ENCODE measurements at regions not wholly inside any gene's neighbourhood (a gene's known extent, or its start where the extent isn't known, plus 50 kb on each side); places are given as distances from the start of the nearest gene placed in this dataset.

DNA sequence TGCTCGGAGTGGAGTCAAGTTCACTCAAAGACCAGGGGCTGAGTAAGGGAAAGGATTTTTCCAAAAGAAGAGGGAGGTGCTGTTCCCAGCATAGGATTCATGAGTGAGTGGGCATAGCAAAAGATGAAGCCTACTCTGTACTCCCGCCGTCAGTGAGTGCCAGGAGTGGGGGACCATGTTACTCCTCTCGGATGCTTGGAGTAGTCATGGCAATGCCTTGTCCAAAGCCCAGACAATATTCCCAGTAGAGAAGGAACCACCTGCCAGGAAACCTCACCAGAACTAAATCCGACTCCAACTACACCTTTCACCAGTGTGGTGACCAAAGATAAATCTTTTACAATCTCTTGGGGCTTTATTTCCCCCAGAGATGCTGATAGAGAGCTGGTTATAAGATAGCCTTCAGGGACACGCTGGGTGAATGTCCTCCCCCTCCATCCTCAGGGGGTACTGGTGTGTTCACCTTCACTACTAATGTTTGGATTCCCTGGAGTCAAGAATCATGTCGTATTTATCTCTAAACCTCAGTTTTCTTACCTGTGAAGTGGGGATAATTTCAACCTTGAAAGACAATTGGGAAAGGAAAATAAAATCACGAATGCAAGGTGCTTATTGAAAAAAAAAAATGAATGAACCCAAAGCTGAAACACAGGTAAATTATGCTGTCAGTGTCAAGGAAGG is 165.2 kb downstream of the NSG2 start:
- Mint-ChIP-seq H3K27me3 (peaks cover 8% of the 10 kb centered on the region), H3K36me3 (no peaks in the 10 kb centered on the region), H3K9me3 (no peaks in the 10 kb centered on the region), H3K4me3 (no peak overlapping the region), H3K4me1 (no peaks in the 10 kb centered on the region), H3K27ac (no peak overlapping the region)
- no peak for DNase-seq

DNA sequence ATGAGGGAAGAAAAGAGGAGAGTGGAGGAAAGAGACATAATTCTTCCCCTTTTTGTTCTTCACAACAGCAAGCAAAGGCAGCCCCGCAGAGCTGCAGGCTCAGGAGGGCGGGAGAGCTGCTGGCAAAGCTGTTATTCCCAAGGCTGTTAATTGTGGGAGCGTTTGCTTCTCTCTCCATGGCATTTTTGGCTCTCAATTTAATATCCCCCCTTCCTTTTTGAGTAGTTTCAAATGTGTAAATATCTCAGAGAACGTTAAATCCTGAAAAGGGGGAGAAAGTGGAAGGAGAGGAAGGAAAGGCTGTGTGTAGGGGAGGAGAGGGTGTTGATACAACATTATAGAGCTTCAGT is 165.7 kb downstream of the NSG2 start:
- Mint-ChIP-seq H3K27ac (no peak overlapping the region), H3K9me3 (no peaks in the 10 kb centered on the region), H3K4me1 (no peaks in the 10 kb centered on the region), H3K36me3 (no peaks in the 10 kb centered on the region), H3K27me3 (peaks cover 8% of the 10 kb centered on the region), H3K4me3 (no peak overlapping the region)
- no peak for DNase-seq

DNA sequence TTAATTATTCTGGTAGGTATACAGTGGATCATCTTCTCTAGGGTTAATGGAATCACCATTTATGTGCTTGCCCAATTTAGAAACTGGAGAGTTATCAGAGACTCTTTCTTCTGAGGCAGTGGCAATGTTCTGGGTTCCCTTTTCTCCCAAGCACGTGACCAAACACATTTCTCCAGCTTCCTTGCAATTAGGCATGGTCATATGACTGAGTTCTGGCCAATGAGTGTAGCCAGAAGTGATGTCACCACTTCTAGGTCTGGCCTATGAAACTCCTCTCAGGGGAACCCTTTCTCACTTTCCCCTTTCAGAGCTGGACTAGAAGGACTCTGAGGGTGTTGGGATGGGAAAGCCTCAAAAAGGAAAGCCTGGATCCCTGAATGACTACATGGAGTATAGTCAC is 172.0 kb downstream of the NSG2 start:
- no peak for DNase-seq
- H3K36me3 Mint-ChIP-seq: no peaks in the 10 kb centered on the region
- no peak overlapping the region for H3K27ac Mint-ChIP-seq
- H3K27me3 Mint-ChIP-seq: peaks cover 8% of the 10 kb centered on the region
- H3K4me3 Mint-ChIP-seq: no peak overlapping the region
- no peaks in the 10 kb centered on the region for H3K4me1 Mint-ChIP-seq
- no peaks in the 10 kb centered on the region for H3K9me3 Mint-ChIP-seq

DNA sequence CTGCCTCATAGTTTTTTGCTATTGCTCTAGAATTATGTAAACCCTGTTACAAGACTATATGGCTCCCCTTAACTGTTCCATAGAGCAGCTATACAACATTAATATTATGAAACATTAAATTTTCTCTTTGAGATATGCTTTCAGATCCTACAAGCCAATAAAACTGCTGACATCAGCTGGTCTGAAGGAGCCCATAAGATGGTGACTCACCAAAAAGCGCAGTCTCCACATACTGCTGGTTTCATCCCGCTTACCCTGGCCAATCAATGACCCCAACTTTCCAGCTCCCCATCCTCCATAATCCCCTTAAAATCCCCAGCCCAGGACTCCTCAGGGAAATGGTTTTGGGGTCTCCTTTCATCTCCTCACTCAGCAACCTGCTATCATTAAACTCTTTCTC is 172.7 kb downstream of the NSG2 start:
- Mint-ChIP-seq H3K27ac (no peak overlapping the region), H3K9me3 (no peaks in the 10 kb centered on the region), H3K27me3 (peaks cover 8% of the 10 kb centered on the region), H3K36me3 (no peaks in the 10 kb centered on the region), H3K4me1 (no peaks in the 10 kb centered on the region), H3K4me3 (no peak overlapping the region)
- no peak for DNase-seq

DNA sequence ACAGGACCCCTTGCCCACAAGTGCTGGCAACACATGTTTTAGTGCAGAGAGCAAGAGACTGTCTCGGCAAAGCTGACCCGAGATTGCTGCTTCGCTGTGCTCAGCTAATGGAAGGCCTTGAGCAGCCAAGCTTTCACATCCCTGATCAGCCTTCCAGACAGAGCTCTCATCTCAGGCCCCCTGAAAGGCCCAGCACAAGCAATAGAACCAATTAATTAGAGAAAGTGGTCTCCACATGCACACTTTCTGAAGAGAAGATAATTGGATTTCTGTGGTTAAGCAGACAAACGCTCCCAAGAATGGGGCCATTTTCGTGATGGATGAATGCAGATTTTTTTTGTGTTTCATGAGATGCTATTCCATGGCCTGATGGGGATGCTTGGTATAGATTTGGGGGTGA is 174.9 kb downstream of the NSG2 start:
- Mint-ChIP-seq H3K27me3 (peaks cover 6% of the 10 kb centered on the region), H3K9me3 (no peaks in the 10 kb centered on the region), H3K27ac (no peak overlapping the region), H3K4me3 (no peak overlapping the region), H3K36me3 (no peaks in the 10 kb centered on the region), H3K4me1 (no peaks in the 10 kb centered on the region)
- DNase-seq: no peak

DNA sequence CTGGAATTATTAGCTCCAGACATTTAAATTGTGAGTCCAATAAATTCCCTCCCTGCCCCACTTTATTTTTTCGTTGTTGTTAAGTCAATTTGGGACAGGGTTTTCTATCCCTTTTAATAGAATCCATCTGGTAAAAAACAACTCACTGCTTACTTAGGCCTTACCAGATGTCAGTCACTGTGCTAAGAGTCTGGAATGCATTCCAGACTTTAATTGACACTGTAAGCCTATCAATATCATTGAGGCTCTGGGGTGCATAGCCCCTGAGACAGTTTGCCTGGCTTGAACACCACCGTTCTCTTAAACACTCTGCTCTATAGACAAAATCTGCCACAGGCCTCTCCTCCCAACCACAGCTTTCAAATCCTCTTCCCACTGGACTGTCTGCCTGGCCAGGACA is 175.9 kb downstream of the NSG2 start:
- Mint-ChIP-seq H3K9me3 (no peaks in the 10 kb centered on the region), H3K4me1 (no peaks in the 10 kb centered on the region), H3K27ac (no peak overlapping the region), H3K36me3 (no peaks in the 10 kb centered on the region), H3K27me3 (peaks cover 10% of the 10 kb centered on the region), H3K4me3 (no peak overlapping the region)
- DNase-seq: no peak

DNA sequence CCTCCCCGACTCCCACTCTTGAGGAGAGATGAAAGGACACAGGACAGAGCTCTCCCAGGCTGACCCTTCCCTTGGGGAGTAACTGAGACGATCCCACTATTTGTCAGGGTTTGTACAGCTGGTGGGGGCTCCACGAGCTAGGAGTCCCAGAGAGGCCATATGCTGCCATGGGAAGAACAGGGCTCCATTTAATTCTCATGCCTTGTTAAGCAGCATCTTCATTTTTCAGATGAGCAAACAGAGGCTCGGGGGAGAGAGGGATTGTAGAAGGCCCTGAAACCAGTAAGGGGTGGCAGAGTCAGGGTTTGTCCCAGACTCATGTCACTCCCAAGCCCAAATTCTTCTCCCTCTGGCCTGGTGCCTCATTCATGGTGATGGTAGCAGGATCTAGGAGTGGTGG is 176.4 kb downstream of the NSG2 start:
- Mint-ChIP-seq H3K27ac (no peak overlapping the region), H3K36me3 (no peaks in the 10 kb centered on the region)

DNA sequence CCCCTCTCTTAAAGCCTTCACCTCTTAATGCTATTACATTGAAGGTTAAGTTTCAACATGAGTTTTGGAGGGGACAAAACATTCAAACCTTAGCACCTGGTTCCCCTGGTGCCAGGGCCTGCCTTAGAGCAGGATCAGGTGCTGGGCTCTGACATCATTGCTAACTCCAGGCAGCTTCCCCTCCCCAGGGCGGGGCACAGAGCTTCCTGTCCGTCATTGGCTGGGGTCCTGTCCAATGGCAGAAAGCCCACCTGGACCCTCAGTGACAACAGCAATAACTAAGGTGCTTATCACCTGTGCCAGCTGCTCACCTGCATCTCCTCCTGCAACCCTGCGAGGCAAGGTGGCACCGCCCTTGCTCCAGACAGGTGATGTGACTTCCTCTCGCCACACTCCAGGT is 177.4 kb downstream of the NSG2 start:
- H3K27me3 Mint-ChIP-seq: peaks cover 10% of the 10 kb centered on the region
- no peak for DNase-seq
- H3K27ac Mint-ChIP-seq: no peak overlapping the region

More for the DNA sequence above, 176.4 kb downstream of the NSG2 start:
- no peaks in the 10 kb centered on the region for H3K9me3 Mint-ChIP-seq
- H3K4me1 Mint-ChIP-seq: no peaks in the 10 kb centered on the region
- H3K4me3 Mint-ChIP-seq: no peak overlapping the region
- DNase-seq: no peak
- peaks cover 10% of the 10 kb centered on the region for H3K27me3 Mint-ChIP-seq

DNA sequence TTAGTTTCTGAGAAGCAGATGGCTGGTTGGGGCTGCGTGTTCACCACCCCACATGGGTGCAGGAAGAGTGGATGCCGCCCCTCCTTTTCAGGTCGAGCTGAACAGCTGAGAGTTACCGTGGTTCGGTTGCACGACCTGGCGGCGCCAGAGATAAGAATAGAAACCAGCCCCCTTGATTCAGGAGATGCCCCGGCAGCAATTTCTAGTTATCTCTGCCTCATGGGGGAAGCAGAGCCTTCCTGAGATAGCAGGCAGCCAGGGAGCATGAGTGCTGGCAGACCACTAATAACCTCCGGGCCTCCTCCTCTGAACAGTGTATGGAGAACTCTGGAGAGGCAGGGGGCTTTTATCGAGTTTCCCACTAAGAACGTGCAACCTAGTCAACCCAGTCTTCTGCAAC is 177.8 kb downstream of the NSG2 start:
- H3K4me3 Mint-ChIP-seq: no peak overlapping the region
- H3K27ac Mint-ChIP-seq: no peak overlapping the region
- no peak for DNase-seq
- H3K27me3 Mint-ChIP-seq: peaks cover 10% of the 10 kb centered on the region
- no peaks in the 10 kb centered on the region for H3K36me3 Mint-ChIP-seq
- H3K4me1 Mint-ChIP-seq: no peaks in the 10 kb centered on the region
- no peaks in the 10 kb centered on the region for H3K9me3 Mint-ChIP-seq

More for the DNA sequence above, 177.4 kb downstream of the NSG2 start:
- H3K4me1 Mint-ChIP-seq: no peaks in the 10 kb centered on the region
- H3K9me3 Mint-ChIP-seq: no peaks in the 10 kb centered on the region
- no peak overlapping the region for H3K4me3 Mint-ChIP-seq
- H3K36me3 Mint-ChIP-seq: no peaks in the 10 kb centered on the region

DNA sequence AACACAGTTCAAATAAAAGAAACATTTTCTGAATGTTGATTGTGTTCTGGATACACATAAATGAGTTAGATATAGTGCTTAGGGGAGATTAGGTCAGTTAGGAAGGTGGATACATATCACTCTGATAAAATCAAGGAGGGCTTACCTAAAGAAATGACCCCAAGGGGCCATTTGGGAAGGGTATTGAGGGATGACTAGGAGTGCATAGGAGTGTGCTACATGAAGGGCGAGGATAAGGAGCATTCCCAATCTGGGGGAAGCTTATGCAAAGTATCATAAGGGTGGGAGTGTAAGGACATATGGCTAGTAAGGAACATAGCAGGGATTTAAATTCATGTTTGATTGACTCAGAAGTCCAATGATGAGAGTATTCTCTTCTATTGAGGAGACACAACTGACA is 183.6 kb downstream of the NSG2 start:
- Mint-ChIP-seq H3K27me3 (peaks cover 17% of the 10 kb centered on the region), H3K9me3 (no peaks in the 10 kb centered on the region), H3K36me3 (no peaks in the 10 kb centered on the region), H3K4me1 (no peaks in the 10 kb centered on the region), H3K4me3 (no peak overlapping the region), H3K27ac (no peak overlapping the region)
- DNase-seq: no peak

DNA sequence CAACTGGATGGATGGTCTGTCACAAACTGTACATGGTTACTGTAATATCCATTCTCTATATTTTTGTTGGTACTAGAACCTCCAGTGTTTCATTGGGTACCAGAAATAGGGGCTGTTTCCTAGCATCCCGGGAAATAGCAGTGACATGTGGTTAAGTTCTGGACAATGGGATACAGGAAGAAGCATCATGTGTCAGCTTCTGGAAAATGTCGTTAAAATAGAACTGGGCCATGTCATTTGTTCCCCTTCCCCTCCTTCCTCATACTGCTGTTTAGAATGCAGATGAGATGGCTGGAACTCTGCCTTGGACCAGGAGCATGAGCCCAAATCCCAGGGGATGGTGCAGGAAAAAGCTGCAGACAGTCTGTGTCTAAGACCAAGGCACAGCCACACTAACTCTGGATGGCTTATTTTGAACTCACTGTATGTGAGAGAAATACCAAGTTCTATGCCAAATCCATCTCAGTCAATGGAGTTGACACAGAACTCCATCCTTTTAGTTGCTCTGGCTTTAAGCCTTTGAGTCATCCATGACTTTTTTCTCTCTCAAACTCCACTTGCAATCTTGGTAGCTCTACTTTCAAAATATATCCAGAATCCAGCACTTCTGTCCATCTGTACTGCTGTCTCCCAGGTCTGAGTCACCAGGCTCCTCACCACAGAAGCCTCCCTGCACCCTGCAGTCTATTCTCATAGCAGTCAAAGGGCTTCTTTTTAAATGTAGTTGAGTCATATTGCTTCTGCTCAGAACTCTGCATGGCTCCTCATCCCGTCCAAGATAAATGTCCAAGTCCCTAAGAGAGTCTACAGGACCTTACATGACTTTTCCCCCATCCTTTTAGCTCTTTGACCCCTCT is 184.2 kb downstream of the NSG2 start:
- Mint-ChIP-seq H3K4me1 (no peaks in the 10 kb centered on the region), H3K36me3 (no peaks in the 10 kb centered on the region), H3K27ac (no peak overlapping the region), H3K27me3 (peaks cover 15% of the 10 kb centered on the region), H3K9me3 (no peaks in the 10 kb centered on the region), H3K4me3 (no peak overlapping the region)
- no peak for DNase-seq

DNA sequence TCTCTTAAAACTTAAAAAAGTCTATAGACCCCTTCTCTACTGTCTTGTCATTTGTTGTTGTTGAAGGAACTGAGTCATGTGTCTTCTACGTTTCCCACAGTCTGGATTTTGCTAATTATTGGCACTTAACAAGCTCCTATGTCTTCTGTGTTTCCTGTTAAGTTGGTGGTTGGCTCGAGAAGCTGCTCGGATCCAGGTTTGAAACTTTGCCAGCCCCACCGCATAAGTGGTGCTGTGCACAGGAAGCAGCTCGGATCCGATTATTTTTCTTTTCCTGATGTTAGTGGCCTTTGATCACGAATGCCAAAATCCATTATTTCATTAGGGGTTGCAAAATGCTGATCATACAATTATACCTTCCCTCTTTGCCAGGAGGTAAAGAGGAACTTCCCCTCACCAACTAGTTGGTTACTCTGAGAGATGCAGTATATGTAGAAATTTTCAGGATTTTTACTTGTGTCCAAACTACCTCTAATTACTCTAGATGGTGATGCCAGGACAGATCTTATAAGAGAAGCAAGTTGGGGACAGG is 186.5 kb downstream of the NSG2 start:
- Mint-ChIP-seq H3K27me3 (peaks cover 6% of the 10 kb centered on the region), H3K27ac (no peak overlapping the region), H3K4me3 (no peak overlapping the region), H3K4me1 (no peaks in the 10 kb centered on the region), H3K9me3 (no peaks in the 10 kb centered on the region), H3K36me3 (no peaks in the 10 kb centered on the region)
- DNase-seq: no peak

DNA sequence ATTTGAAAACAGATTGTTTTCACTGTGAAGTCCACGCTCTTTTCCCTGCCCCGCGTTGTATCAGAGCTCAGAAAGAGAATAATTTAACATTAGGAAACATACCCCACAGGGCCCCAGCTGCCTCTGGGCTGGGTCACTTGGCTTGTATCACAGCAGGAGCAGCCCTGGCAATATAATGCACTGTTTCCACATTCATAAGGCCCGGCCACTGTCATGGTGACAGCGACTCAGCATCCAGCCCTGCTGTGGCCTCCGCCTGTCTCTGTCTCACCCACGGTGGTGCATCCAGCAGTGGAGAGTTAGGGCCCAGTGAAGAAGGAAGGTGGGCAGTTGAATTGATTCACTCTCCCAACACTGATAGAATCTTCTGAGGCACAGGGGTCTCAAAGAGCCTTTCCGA is 188.9 kb downstream of the NSG2 start:
- Mint-ChIP-seq H3K27me3 (peaks cover 2% of the 10 kb centered on the region), H3K9me3 (peaks cover 3% of the 10 kb centered on the region), H3K27ac (no peak overlapping the region), H3K4me1 (no peaks in the 10 kb centered on the region), H3K4me3 (no peak overlapping the region), H3K36me3 (no peaks in the 10 kb centered on the region)
- no peak for DNase-seq

DNA sequence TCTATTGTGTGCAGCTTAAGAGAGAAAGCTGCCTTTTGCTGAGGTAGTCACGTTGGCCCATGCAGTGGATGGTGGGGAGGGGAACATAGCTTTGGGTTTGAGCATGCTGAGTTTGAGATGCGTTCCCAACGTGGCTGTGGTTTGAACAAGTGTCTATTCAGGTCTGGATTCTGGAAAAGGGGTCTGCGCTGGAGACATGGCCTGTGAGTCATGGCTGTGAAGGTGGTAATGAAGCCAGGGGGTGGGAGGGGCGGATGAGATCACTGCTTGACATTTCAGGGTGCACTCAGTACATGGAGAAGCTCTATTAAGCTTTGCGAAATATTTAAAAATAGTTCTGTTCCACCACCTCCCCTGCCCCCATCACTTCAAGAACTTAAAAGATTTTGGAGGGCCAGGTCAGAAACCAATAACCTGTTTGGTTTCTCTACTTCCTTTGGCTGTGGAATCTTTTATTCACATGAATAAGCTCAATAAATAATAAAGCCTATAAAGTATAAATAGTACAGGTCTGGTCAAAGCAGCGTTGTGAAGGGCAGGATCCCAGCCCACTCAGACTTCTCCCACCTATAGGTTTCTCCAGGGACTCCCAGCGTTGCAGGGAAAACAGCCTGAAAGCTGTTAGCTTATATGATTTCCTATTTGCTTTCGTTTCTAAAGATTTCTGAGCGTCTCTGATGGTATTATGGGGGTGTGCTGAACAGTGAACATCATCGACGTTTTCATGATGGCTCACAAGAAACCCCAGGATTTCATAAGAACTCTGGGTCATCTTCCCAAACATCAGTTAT is 189.9 kb downstream of the NSG2 start:
- H3K36me3 Mint-ChIP-seq: no peaks in the 10 kb centered on the region
- no peak overlapping the region for H3K27ac Mint-ChIP-seq
- no peak overlapping the region for H3K4me3 Mint-ChIP-seq
- peaks cover 4% of the 10 kb centered on the region for H3K9me3 Mint-ChIP-seq
- no peak for DNase-seq
- no peaks in the 10 kb centered on the region for H3K4me1 Mint-ChIP-seq
- no peaks in the 10 kb centered on the region for H3K27me3 Mint-ChIP-seq

DNA sequence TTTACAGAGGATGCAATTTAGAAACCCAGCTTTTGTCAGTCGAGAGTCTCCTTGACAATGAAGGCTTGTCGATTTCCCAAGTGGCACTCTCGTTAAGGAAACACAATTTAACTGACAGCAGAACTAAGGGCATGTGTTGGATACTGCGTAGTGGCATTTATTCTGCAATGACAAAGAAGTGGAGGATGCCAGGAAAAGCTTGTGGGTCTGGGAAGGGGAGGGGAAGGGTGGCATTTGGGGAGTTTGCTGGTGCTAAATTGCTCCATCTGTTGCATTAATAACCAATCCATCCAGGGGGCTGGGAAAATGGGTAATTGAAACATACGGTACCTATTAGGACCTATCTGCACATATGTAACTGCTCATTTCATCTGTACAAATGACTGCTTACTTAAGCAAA is 190.6 kb downstream of the NSG2 start:
- no peaks in the 10 kb centered on the region for H3K36me3 Mint-ChIP-seq
- peaks cover 4% of the 10 kb centered on the region for H3K9me3 Mint-ChIP-seq
- no peaks in the 10 kb centered on the region for H3K27me3 Mint-ChIP-seq
- no peak overlapping the region for H3K27ac Mint-ChIP-seq
- H3K4me3 Mint-ChIP-seq: no peak overlapping the region
- no peak for DNase-seq
- no peaks in the 10 kb centered on the region for H3K4me1 Mint-ChIP-seq

Measured in activated naive CD8-positive, alpha-beta T cell treated with anti-CD3 and anti-CD28 coated beads for 36 hours (primary cell).